CD4-positive, alpha-beta T cell (primary cell): ENCODE measurements at regions not wholly inside any gene's neighbourhood (a gene's known extent, or its start where the extent isn't known, plus 50 kb on each side); places are given as distances from the start of the nearest gene placed in this dataset.
"Not testable (repeated sequence)": the region's sequence is repeated elsewhere in the genome, so short reads cannot be mapped to it uniquely, and the experiment has no call there.

ENCODE experiments used
- ATAC-seq: fragments of 200-7000 bp; cut with Tn5 transposase; one replicate; pipeline ENCODE4 v1.10.0; 2022; ENCODE audit warnings: mild to moderate bottlenecking; ENCODE audit not compliant: poor library complexity
- CTCF ChIA-PET: fragments of 350-600 bp; sonication (Branson Sonifier 250); formaldehyde crosslinking; loops from one replicate; lab custom pipeline; 2021; ENCODE audit warnings: antibody characterized with exemption, inconsistent platforms; lab: Charles Lee
- POLR2A ChIA-PET: fragments of 350-600 bp; sonication (Branson Sonifier 250); formaldehyde crosslinking; loops from one replicate; lab custom pipeline; 2021; ENCODE audit warnings: antibody characterized with exemption, inconsistent platforms; lab: Charles Lee
- DNase-seq, 14 experiments: peaks; one replicate each; pipeline ENCODE4 v3.0.0-alpha.2; 2013 to 2020; ENCODE audit warnings: mixed read lengths in 2 of 14
- H3K27ac ChIP-seq, 2 donors: one replicate each; pipeline versions ENCODE4 v1.5.1 to v1.7.0; 2013; ENCODE audit warnings: low read length in 2 of 2, low read depth in 1 of 2, mild to moderate bottlenecking in 1 of 2
- H3K27me3 ChIP-seq, 2 experiments: 1 replicate in 1 of 2; 2 replicates in 1 of 2; pipeline versions ENCODE4 v1.6.1 to v1.7.0; 2013; ENCODE audit warnings: low read length in 2 of 2, control low read depth in 1 of 2, mild to moderate bottlenecking in 1 of 2, moderate library complexity in 1 of 2; ENCODE audit not compliant: insufficient read depth in 2 of 2, control insufficient read depth in 1 of 2
- H3K36me3 ChIP-seq: one replicate; pipeline ENCODE4 v1.6.1; 2013; ENCODE audit warnings: low read length, control low read depth; ENCODE audit not compliant: insufficient read depth
- H3K4me1 ChIP-seq: one replicate; pipeline ENCODE4 v1.6.1; 2013; ENCODE audit warnings: low read length, control low read depth; ENCODE audit not compliant: insufficient read depth
- H3K4me3 ChIP-seq: one replicate; pipeline ENCODE4 v1.5.1; 2013; ENCODE audit warnings: mild to moderate bottlenecking, low read length, moderate library complexity
- H3K9me3 ChIP-seq, 2 experiments: 1 replicate in 1 of 2; 2 replicates in 1 of 2; pipeline versions ENCODE4 v1.6.1 to v1.7.0; 2013; ENCODE audit warnings: low read length in 2 of 2, mild to moderate bottlenecking in 2 of 2, control low read depth in 1 of 2, moderate library complexity in 1 of 2; ENCODE audit not compliant: control insufficient read depth in 1 of 2, insufficient read depth in 1 of 2
- H3K27ac Mint-ChIP-seq: one replicate; pipeline ENCODE4 v1.8.0; 2020; ENCODE audit warnings: mixed read lengths
- H3K27me3 Mint-ChIP-seq: one replicate; pipeline ENCODE4 v1.8.0; 2021; ENCODE audit warnings: mixed read lengths
- H3K36me3 Mint-ChIP-seq: one replicate; pipeline ENCODE4 v1.8.0; 2021; ENCODE audit warnings: low read depth, mixed read lengths
- H3K4me1 Mint-ChIP-seq: one replicate; pipeline ENCODE4 v1.8.0; 2021; ENCODE audit warnings: low read depth, mixed read lengths
- H3K4me3 Mint-ChIP-seq: one replicate; pipeline ENCODE4 v1.8.0; 2020; ENCODE audit warnings: mild to moderate bottlenecking, mixed read lengths
- H3K9me3 Mint-ChIP-seq: one replicate; pipeline ENCODE4 v1.8.0; 2020; ENCODE audit warnings: mixed read lengths
- CTCF ChIP-seq: fragments of 200-600 bp; IDR thresholded peaks from one replicate; pipeline ENCODE4 v1.8.0; 2022; ENCODE audit warnings: antibody characterized with exemption, mild to moderate bottlenecking
- intact Hi-C, 2 experiments: fragments of 100-400 bp; cut with DNase I in 1 of 2; cut with micrococcal nuclease in 1 of 2; formaldehyde crosslinking; loops; one replicate each; pipeline versions ENCODE4 v1.15.1 to v1.9.0; 2023 to 2025; cut with DNase I, micrococcal nuclease

- CTCF ChIA-PET, result no interaction called here
- Histone ChIP-seq H3K36me3 (no peaks in the 10 kb centered on the region), H3K27me3 (no peaks in the 10 kb centered on the region), H3K9me3 (no peaks in the 10 kb centered on the region), H3K27ac (no peak overlapping the region), H3K4me1 (peaks cover 11% of the 10 kb centered on the region), H3K4me3 (no peak overlapping the region)
- H3K4me3 Mint-ChIP-seq, result no peak overlapping the region
- intact Hi-C loops, result no loop called here
- H3K9me3 Mint-ChIP-seq, result no peaks in the 10 kb centered on the region
- H3K4me1 Mint-ChIP-seq, result peaks cover 46% of the 10 kb centered on the region
- POLR2A ChIA-PET, result no interaction called here
- DNase-seq, result no peak
- TF ChIP-seq CTCF, result no peak
- no peak for ATAC-seq
- H3K36me3 Mint-ChIP-seq, result no peaks in the 10 kb centered on the region
- H3K27ac Mint-ChIP-seq, result peak overlapping the region; percentile 51
- no peaks in the 10 kb centered on the region for H3K27me3 Mint-ChIP-seq
Observed at GRCh38 chr4:123600987-123601904, 204.7 kb downstream of the SPRY1 start.

GRCh38 chr4:123602007-123602406 is 205.4 kb downstream of the SPRY1 start:
- H3K4me1 Mint-ChIP-seq, result peaks cover 49% of the 10 kb centered on the region
- intact Hi-C loops, result no loop called here
- Histone ChIP-seq H3K4me1 (peaks cover 14% of the 10 kb centered on the region), H3K4me3 (no peak overlapping the region), H3K36me3 (no peaks in the 10 kb centered on the region), H3K27me3 (no peaks in the 10 kb centered on the region), H3K27ac (no peak overlapping the region), H3K9me3 (no peaks in the 10 kb centered on the region)
- CTCF ChIA-PET, result no interaction called here
- no peak for DNase-seq
- no peaks in the 10 kb centered on the region for H3K27me3 Mint-ChIP-seq
- H3K36me3 Mint-ChIP-seq, result no peaks in the 10 kb centered on the region
- POLR2A ChIA-PET, result no interaction called here
- no peak for ATAC-seq
- TF ChIP-seq CTCF, result no peak
- H3K4me3 Mint-ChIP-seq, result no peak overlapping the region
- no peak overlapping the region for H3K27ac Mint-ChIP-seq
- no peaks in the 10 kb centered on the region for H3K9me3 Mint-ChIP-seq

GRCh38 chr4:123603165-123603564 is 206.6 kb downstream of the SPRY1 start:
- H3K27ac ChIP-seq, result no peak overlapping the region
- no peaks in the 10 kb centered on the region for H3K9me3 ChIP-seq
- H3K4me1 ChIP-seq, result peaks cover 15% of the 10 kb centered on the region
- Mint-ChIP-seq H3K27ac (no peak overlapping the region), H3K36me3 (no peaks in the 10 kb centered on the region), H3K4me1 (peaks cover 41% of the 10 kb centered on the region), H3K9me3 (no peaks in the 10 kb centered on the region), H3K27me3 (no peaks in the 10 kb centered on the region), H3K4me3 (no peak overlapping the region)
- no peak for TF ChIP-seq CTCF
- no peaks in the 10 kb centered on the region for H3K36me3 ChIP-seq
- no peak overlapping the region for H3K4me3 ChIP-seq
- ChIA-PET CTCF (no interaction called here), POLR2A (no interaction called here)
- no peaks in the 10 kb centered on the region for H3K27me3 ChIP-seq
- intact Hi-C loops, result no loop called here
- DNase-seq, result peak in 2 of 14 experiments; percentile 11 to 24
- ATAC-seq, result no peak

- H3K4me3 Mint-ChIP-seq, CTCF ChIA-PET, DNase-seq, H3K4me1 ChIP-seq, ATAC-seq, H3K27me3 ChIP-seq, H3K9me3 Mint-ChIP-seq, intact Hi-C loops, H3K27ac ChIP-seq, POLR2A ChIA-PET, H3K27ac Mint-ChIP-seq, H3K4me3 ChIP-seq, H3K36me3 ChIP-seq, H3K36me3 Mint-ChIP-seq, H3K9me3 ChIP-seq, H3K27me3 Mint-ChIP-seq: not testable (repeated sequence)
- H3K4me1 Mint-ChIP-seq, result peaks cover 14% of the 10 kb centered on the region
Observed at GRCh38 chr4:123605797-123606196, 209.2 kb downstream of the SPRY1 start.
